ENCODE measurements at regions not wholly inside any gene's neighbourhood (a gene's known extent, or its start where the extent isn't known, plus 50 kb on each side); places are given as distances from the start of the nearest gene placed in this dataset.

GRCh38 chr2:128550389-128550788, 231.7 kb upstream of the HS6ST1 start:
- TF ChIP-seq CTCF (conservative IDR thresholded peaks at IDR 0.05) (no peak), EZH2 (IDR thresholded peaks at IDR 0.05; ENCODE audit: low read depth) (no peak)
